ENCODE measurements at regions not wholly inside any gene's neighbourhood (a gene's known extent, or its start where the extent isn't known, plus 50 kb on each side); places are given as distances from the start of the nearest gene placed in this dataset.

DNA sequence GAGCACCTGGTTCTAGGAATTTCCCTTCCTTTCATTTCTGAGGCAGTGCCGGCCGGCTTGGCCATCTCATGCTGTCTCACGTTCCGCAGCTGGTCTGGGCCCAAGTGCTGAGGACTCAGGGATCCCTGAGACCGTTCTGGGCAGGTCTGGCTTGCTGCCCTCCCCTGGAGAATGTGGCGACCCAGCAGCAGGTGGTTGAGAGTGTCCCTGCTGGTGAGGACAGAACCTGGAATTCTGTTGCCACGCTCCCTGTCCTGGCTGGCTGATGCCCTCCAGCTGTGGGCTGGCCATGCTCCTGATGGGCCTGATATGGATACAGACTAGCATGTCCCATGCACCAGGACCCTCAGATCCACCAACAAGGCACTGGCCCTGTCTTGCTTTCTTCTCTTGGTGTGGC, 114.0 kb upstream of the C1QTNF9B start:
- H4K20me1 ChIP-seq (ENCODE audit: insufficient read depth, low read length): no peaks in the 10 kb centered on the region
- H2AFZ ChIP-seq (ENCODE audit: low read length): no peak overlapping the region
- no peaks in the 10 kb centered on the region for H3K79me2 ChIP-seq (ENCODE audit: insufficient read depth, low read length)
- H3K27ac ChIP-seq (ENCODE audit: low read depth, low read length): no peak overlapping the region
- H3K4me3 ChIP-seq (ENCODE audit: insufficient read depth, low read length): no peak overlapping the region
- no peaks in the 10 kb centered on the region for H3K36me3 ChIP-seq (ENCODE audit: insufficient read depth, low read length)
- H3K4me2 ChIP-seq (ENCODE audit: insufficient read depth, low read length): no peak overlapping the region
- H3K27me3 ChIP-seq (ENCODE audit: insufficient read depth, low read length): no peaks in the 10 kb centered on the region
- H3K9me3 ChIP-seq (ENCODE audit: low read depth, low read length): no peaks in the 10 kb centered on the region
- TF ChIP-seq, protein P1, sequence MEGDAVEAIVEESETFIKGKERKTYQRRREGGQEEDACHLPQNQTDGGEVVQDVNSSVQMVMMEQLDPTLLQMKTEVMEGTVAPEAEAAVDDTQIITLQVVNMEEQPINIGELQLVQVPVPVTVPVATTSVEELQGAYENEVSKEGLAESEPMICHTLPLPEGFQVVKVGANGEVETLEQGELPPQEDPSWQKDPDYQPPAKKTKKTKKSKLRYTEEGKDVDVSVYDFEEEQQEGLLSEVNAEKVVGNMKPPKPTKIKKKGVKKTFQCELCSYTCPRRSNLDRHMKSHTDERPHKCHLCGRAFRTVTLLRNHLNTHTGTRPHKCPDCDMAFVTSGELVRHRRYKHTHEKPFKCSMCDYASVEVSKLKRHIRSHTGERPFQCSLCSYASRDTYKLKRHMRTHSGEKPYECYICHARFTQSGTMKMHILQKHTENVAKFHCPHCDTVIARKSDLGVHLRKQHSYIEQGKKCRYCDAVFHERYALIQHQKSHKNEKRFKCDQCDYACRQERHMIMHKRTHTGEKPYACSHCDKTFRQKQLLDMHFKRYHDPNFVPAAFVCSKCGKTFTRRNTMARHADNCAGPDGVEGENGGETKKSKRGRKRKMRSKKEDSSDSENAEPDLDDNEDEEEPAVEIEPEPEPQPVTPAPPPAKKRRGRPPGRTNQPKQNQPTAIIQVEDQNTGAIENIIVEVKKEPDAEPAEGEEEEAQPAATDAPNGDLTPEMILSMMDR (IDR thresholded peaks at IDR 0.05; ENCODE audit: extremely low read depth, low read depth, low read length): no peak
- H3K4me1 ChIP-seq (ENCODE audit: insufficient read depth, low read length): peaks cover 2% of the 10 kb centered on the region
- no peak for DNase-seq (ENCODE audit: insufficient read length, low spot score, missing footprints)

DNA sequence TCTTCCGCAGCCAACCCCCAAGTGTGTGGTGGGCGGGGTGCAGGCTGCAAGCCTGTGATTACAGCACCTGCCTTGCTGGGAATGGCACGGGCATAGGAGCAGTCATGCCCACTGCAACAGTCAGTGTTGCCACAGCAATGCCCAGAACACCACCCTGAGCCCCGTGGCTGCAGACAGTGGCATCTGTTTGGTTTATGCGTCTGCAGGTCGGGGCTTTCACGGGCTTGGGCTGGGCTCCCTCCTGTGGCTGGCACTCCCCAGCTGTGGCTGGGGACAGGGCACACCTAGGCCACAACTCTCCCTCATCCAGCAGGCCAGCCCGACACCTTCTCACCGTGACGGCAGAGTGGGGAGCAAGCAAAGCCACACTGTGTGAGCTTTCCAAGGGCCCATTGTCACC, 115.3 kb upstream of the C1QTNF9B start:
- H3K4me3 ChIP-seq (ENCODE audit: insufficient read depth, low read length): no peak overlapping the region
- no peak overlapping the region for H3K4me2 ChIP-seq (ENCODE audit: insufficient read depth, low read length)
- TF ChIP-seq, protein P1 (IDR thresholded peaks at IDR 0.05; ENCODE audit: extremely low read depth, low read depth, low read length): no peak

DNA sequence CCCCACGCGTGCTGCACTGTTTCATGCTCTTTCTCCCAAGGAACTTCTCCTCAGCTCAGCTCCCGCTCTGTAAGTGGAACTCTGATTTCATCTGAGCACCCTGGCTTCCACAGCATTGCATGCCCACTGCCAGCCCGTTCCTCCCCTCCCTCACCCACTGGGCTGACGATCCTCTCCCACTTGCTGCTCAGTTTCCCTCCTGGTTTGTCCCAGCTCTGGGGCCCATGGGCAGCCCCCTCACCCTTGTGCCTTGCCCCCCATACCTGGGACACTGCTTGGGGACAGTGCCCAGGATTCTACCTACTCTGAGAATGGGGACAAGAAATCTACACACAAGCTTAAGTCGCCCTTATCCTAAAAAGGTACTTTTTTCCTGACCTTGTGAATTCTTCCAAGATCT, 115.9 kb upstream of the C1QTNF9B start:
- no peak for DNase-seq (ENCODE audit: insufficient read length, low spot score, missing footprints)
- Histone ChIP-seq H4K20me1 (ENCODE audit: insufficient read depth, low read length) (no peaks in the 10 kb centered on the region), H3K9me3 (ENCODE audit: low read depth, low read length) (no peaks in the 10 kb centered on the region), H3K27ac (ENCODE audit: low read depth, low read length) (no peak overlapping the region), H3K36me3 (ENCODE audit: insufficient read depth, low read length) (no peaks in the 10 kb centered on the region), H3K4me1 (ENCODE audit: insufficient read depth, low read length) (peaks cover 2% of the 10 kb centered on the region), H3K4me3 (ENCODE audit: insufficient read depth, low read length) (no peak overlapping the region), H2AFZ (ENCODE audit: low read length) (no peak overlapping the region), H3K79me2 (ENCODE audit: insufficient read depth, low read length) (no peaks in the 10 kb centered on the region), H3K4me2 (ENCODE audit: insufficient read depth, low read length) (no peak overlapping the region), H3K27me3 (ENCODE audit: insufficient read depth, low read length) (no peaks in the 10 kb centered on the region)
- TF ChIP-seq, protein P1 (IDR thresholded peaks at IDR 0.05; ENCODE audit: extremely low read depth, low read depth, low read length): no peak

More for the DNA sequence above, 115.3 kb upstream of the C1QTNF9B start:
- H3K27me3 ChIP-seq (ENCODE audit: insufficient read depth, low read length): no peaks in the 10 kb centered on the region
- peaks cover 2% of the 10 kb centered on the region for H3K4me1 ChIP-seq (ENCODE audit: insufficient read depth, low read length)
- peak; percentile 15 for DNase-seq (ENCODE audit: insufficient read length, low spot score, missing footprints)
- H3K9me3 ChIP-seq (ENCODE audit: low read depth, low read length): no peaks in the 10 kb centered on the region
- no peaks in the 10 kb centered on the region for H3K36me3 ChIP-seq (ENCODE audit: insufficient read depth, low read length)
- no peak overlapping the region for H3K27ac ChIP-seq (ENCODE audit: low read depth, low read length)
- no peaks in the 10 kb centered on the region for H4K20me1 ChIP-seq (ENCODE audit: insufficient read depth, low read length)
- no peaks in the 10 kb centered on the region for H3K79me2 ChIP-seq (ENCODE audit: insufficient read depth, low read length)
- no peak overlapping the region for H2AFZ ChIP-seq (ENCODE audit: low read length)

DNA sequence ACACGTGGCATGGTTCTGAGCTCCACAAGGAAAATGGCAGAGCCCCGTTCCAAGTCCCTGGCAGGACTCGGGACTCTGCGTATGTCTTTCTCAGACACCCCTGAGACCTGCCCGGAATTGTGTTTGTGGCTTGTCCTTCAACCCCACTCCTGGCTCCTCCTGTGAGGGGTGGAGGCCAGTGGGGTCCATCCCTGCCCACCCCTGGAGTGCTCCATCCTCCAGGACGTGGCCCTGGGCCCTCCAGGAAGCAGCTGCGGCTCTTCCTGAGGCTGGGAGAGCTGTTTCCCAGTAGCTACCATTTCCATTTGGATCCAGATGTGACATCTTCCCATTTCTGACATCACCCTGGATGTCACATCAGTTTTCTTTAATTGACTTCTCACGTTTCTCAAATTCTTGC, 118.7 kb upstream of the C1QTNF9B start:
- Histone ChIP-seq H3K9me3 (ENCODE audit: low read depth, low read length) (no peaks in the 10 kb centered on the region), H2AFZ (ENCODE audit: low read length) (no peak overlapping the region), H3K27me3 (ENCODE audit: insufficient read depth, low read length) (no peaks in the 10 kb centered on the region), H3K36me3 (ENCODE audit: insufficient read depth, low read length) (no peaks in the 10 kb centered on the region), H3K79me2 (ENCODE audit: insufficient read depth, low read length) (no peaks in the 10 kb centered on the region), H3K27ac (ENCODE audit: low read depth, low read length) (no peak overlapping the region), H3K4me2 (ENCODE audit: insufficient read depth, low read length) (no peak overlapping the region), H3K4me1 (ENCODE audit: insufficient read depth, low read length) (peaks cover 2% of the 10 kb centered on the region), H3K4me3 (ENCODE audit: insufficient read depth, low read length) (no peak overlapping the region), H4K20me1 (ENCODE audit: insufficient read depth, low read length) (no peaks in the 10 kb centered on the region)
- TF ChIP-seq, protein P1 (IDR thresholded peaks at IDR 0.05; ENCODE audit: extremely low read depth, low read depth, low read length): no peak
- DNase-seq (ENCODE audit: insufficient read length, low spot score, missing footprints): peak; percentile 18

All from osteoblast (primary cell).